K562 (cell line): ENCODE measurements at regions not wholly inside any gene's neighbourhood (a gene's known extent, or its start where the extent isn't known, plus 50 kb on each side); places are given as distances from the start of the nearest gene placed in this dataset.

Experiments
- ATAC-seq: fragments of 200-7000 bp; cut with Tn5 transposase; 3 replicates; pipeline ENCODE4 v1.9.1; 2020; ENCODE audit warnings: moderate library complexity
- BruUV-seq: library from RNA; stranded (reverse); fragments of 400-500 nt; replicated peaks from 2 replicates; lab custom pipeline; 2021; lab: Mats Ljungman, UMichigan
- CTCF ChIA-PET: fragments of 300-600 bp; formaldehyde crosslinking; extraction: SDS; loops from one replicate; lab custom pipeline; 2021; ENCODE audit warnings: low intra/inter-chr PET ratio; lab: Yijun Ruan, JAX
- POLR2A ChIA-PET: fragments of 300-600, 350-650 bp; sonication (Branson Sonifier 250); formaldehyde crosslinking; extraction: SDS; loops from one replicate; lab custom pipeline; 2021; ENCODE audit warnings: antibody characterized with exemption, inconsistent platforms; lab: Yijun Ruan, JAX
- DNase-seq, 4 experiments: peaks; one replicate each; pipeline versions ENCODE4 v3.0.0 to v3.0.0-alpha.2; 2011 to 2018; ENCODE audit warnings: low spot score in 3 of 4, mixed read lengths in 3 of 4; ENCODE audit errors: extremely low read depth in 1 of 4
- FAIRE-seq: peaks from 2 replicates; lab custom pipeline; 2011; peaks lifted over from hg19 to GRCh38; lab: Jason Lieb, UNC
- H2AFZ ChIP-seq: 2 replicates; pipeline ENCODE4 v1.6.0; 2011; ENCODE audit warnings: low read depth, low read length, control low read depth, inconsistent platforms
- H3K27ac ChIP-seq: fragments of 200-600 bp; 3 replicates; pipeline ENCODE4 v1.8.0; 2011; ENCODE audit warnings: low read depth, mild to moderate bottlenecking, control low read depth, inconsistent platforms, low read length, moderate library complexity, mixed read lengths; ENCODE audit errors: extremely low read depth
- H3K27me3 ChIP-seq, 2 experiments: fragments of 300-600 bp in 1 of 2; 2 replicates in 1 of 2; 3 replicates in 1 of 2; pipeline versions ENCODE4 v1.6.0 to v1.8.0; 2011; ENCODE audit warnings: inconsistent platforms in 2 of 2, low read length in 2 of 2, mild to moderate bottlenecking in 1 of 2, mixed read lengths in 1 of 2, moderate library complexity in 1 of 2; ENCODE audit not compliant: control insufficient read depth in 2 of 2, insufficient read depth in 2 of 2
- H3K36me3 ChIP-seq: fragments of 300-600 bp; 3 replicates; pipeline ENCODE4 v1.8.0; 2011; ENCODE audit warnings: mild to moderate bottlenecking, low read length, inconsistent platforms; ENCODE audit not compliant: control insufficient read depth, insufficient read depth
- H3K4me1 ChIP-seq, 2 experiments: fragments of 200-600 bp in 1 of 2; replicated peaks in 1 of 2; 2 replicates in 1 of 2; 3 replicates in 1 of 2; pipeline versions ENCODE4 v1.5.1 to v1.8.0; 2011; ENCODE audit warnings: inconsistent platforms in 2 of 2, low read length in 2 of 2, mild to moderate bottlenecking in 1 of 2, mixed read lengths in 1 of 2, moderate library complexity in 1 of 2; ENCODE audit not compliant: control insufficient read depth in 2 of 2, insufficient read depth in 2 of 2
- H3K4me2 ChIP-seq: 2 replicates; pipeline ENCODE4 v1.6.1; 2011; ENCODE audit warnings: low read length, control low read depth, inconsistent platforms, mixed read lengths; ENCODE audit not compliant: insufficient read depth
- H3K4me3 ChIP-seq: fragments of 200-600 bp; sonication (generic), shearing (Covaris generic); 2 replicates; pipeline ENCODE4 v1.5.1; 2016; ENCODE audit warnings: control low read depth, inconsistent platforms
- H3K79me2 ChIP-seq: fragments of 200-600 bp; 3 replicates; pipeline ENCODE4 v1.8.0; 2011; ENCODE audit warnings: low read length, inconsistent platforms; ENCODE audit not compliant: control insufficient read depth, insufficient read depth
- H3K9ac ChIP-seq, 2 experiments: 2 replicates each; pipeline versions ENCODE4 v1.6.0 to v1.6.1; 2011; ENCODE audit warnings: low read depth in 2 of 2, low read length in 2 of 2, control low read depth in 1 of 2, inconsistent platforms in 1 of 2, mild to moderate bottlenecking in 1 of 2, mixed read lengths in 1 of 2; ENCODE audit not compliant: insufficient read depth in 1 of 2
- H3K9me1 ChIP-seq: one replicate; pipeline ENCODE4 v1.6.0; 2011; ENCODE audit warnings: inconsistent platforms, mild to moderate bottlenecking, low read length, moderate library complexity; ENCODE audit not compliant: control insufficient read depth, insufficient read depth
- H3K9me3 ChIP-seq: replicated peaks from 2 replicates; pipeline ENCODE4 v1.5.1; 2011; ENCODE audit warnings: low read depth, low read length, inconsistent platforms; ENCODE audit not compliant: control insufficient read depth, insufficient read depth
- H4K20me1 ChIP-seq: replicated peaks from 2 replicates; pipeline ENCODE4 v1.6.1; 2011; ENCODE audit warnings: low read length, inconsistent platforms, mixed read lengths; ENCODE audit not compliant: control insufficient read depth, insufficient read depth
- C11orf30 ChIP-seq: fragments of 450-650 bp; IDR thresholded peaks from 2 replicates; pipeline ENCODE4 v1.6.1; 2016; ENCODE audit warnings: low read depth, mild to moderate bottlenecking
- E2F6 ChIP-seq, 2 experiments: IDR thresholded peaks; 2 replicates each; pipeline ENCODE4 v1.6.1; 2011; ENCODE audit warnings: borderline replicate concordance in 1 of 2, control low read depth in 1 of 2, low read depth in 1 of 2, low read length in 1 of 2, mild to moderate bottlenecking in 1 of 2, mixed read lengths in 1 of 2, moderate library complexity in 1 of 2; ENCODE audit not compliant: insufficient read depth in 1 of 2, insufficient read length in 1 of 2, poor library complexity in 1 of 2, severe bottlenecking in 1 of 2; ENCODE audit errors: extremely low read depth in 1 of 2
- FOXO4 ChIP-seq: fragments of 450-650 bp; formaldehyde crosslinking; IDR thresholded peaks from 2 replicates; pipeline ENCODE4 v1.4.0; 2020; ENCODE audit warnings: mild to moderate bottlenecking, moderate library complexity
- HMGXB4 ChIP-seq: sonication (generic); formaldehyde crosslinking; IDR thresholded peaks from 2 replicates; pipeline ENCODE4 v1.8.1; 2023; ENCODE audit warnings: mild to moderate bottlenecking, missing genetic modification reagents
- MAFF ChIP-seq: IDR thresholded peaks from 2 replicates; pipeline ENCODE4 v1.6.1; 2012; ENCODE audit warnings: low read length, improper control_type of control experiment
- MAFG ChIP-seq: fragments of 450-650 bp; conservative IDR thresholded peaks from 2 replicates; pipeline ENCODE4 v1.6.1; 2016; ENCODE audit warnings: missing genetic modification characterization, missing compliant biosample characterization
- MAFK ChIP-seq: IDR thresholded peaks from 2 replicates; pipeline ENCODE4 v1.6.1; 2011; ENCODE audit warnings: low read length, improper control_type of control experiment
- MEF2A ChIP-seq: IDR thresholded peaks from 2 replicates; pipeline ENCODE4 v1.6.1; 2011; ENCODE audit warnings: low read depth, mild to moderate bottlenecking, low read length, moderate library complexity; ENCODE audit not compliant: control insufficient read depth
- MTA3 ChIP-seq: fragments of 450-650 bp; formaldehyde crosslinking; IDR thresholded peaks from 2 replicates; pipeline ENCODE4 v1.6.1; 2017; ENCODE audit warnings: mild to moderate bottlenecking, borderline replicate concordance
- MXI1 ChIP-seq: IDR thresholded peaks from 2 replicates; pipeline ENCODE4 v1.6.1; 2011; ENCODE audit warnings: low read depth, mild to moderate bottlenecking, improper control_type of control experiment, low read length
- MYBL2 ChIP-seq, 2 experiments: fragments of 450-650 bp in 1 of 2; sonication (generic) in 1 of 2; formaldehyde crosslinking in 1 of 2; IDR thresholded peaks; 2 replicates each; pipeline versions ENCODE4 v1.6.1 to v1.8.1; 2017 to 2022; ENCODE audit warnings: borderline replicate concordance in 1 of 2, inconsistent platforms in 1 of 2, low read depth in 1 of 2, mild to moderate bottlenecking in 1 of 2, missing genetic modification reagents in 1 of 2, moderate library complexity in 1 of 2
- NCOA4 ChIP-seq: fragments of 450-650 bp; IDR thresholded peaks from 2 replicates; pipeline ENCODE4 v1.6.1; 2018; ENCODE audit warnings: mild to moderate bottlenecking; ENCODE audit not compliant: partially characterized antibody
- PML ChIP-seq: IDR thresholded peaks from 2 replicates; pipeline ENCODE4 v1.6.1; 2012; ENCODE audit warnings: low read length, inconsistent platforms
- TCF15 ChIP-seq: fragments of 250-450 bp; sonication (Bioruptor Pico); IDR thresholded peaks from 2 replicates; pipeline ENCODE4 v1.8.0; 2022; ENCODE audit warnings: moderate library complexity, mild to moderate bottlenecking, inconsistent platforms
- ZNF316 ChIP-seq: fragments of 450-650 bp; IDR thresholded peaks from 2 replicates; pipeline ENCODE4 v1.6.1; 2016
- WGBS: fragments of 100-300 bp; shearing (Covaris generic); methylation state at CpG from one replicate; pipeline ENCODE4 v1.1.6; 2016; ENCODE audit warnings: low coverage, mixed read lengths; ENCODE audit not compliant: insufficient coverage; ENCODE audit errors: missing lambda C conversion rate; 5-methylcytosine and 5-hydroxymethylcytosine counted together
- in situ Hi-C: fragments of 300-500 bp; cut with MboI; formaldehyde crosslinking; loops from 4 replicates; pipeline ENCODE4 v1.15.0; 2018; ENCODE audit warnings: inconsistent platforms, mixed read lengths
- intact Hi-C: fragments of 100-400 bp; cut with micrococcal nuclease; formaldehyde crosslinking; loops from 2 replicates; pipeline ENCODE4 v1.14.2; 2022

GRCh38 chr4:125370478-125370877, 55.7 kb downstream of the FAT4 start:
- 0% methylated on average over 2 of the region's 2 CpGs for WGBS
- Histone ChIP-seq H3K9me1 (no peaks in the 10 kb centered on the region), H4K20me1 (no peaks in the 10 kb centered on the region), H3K9me3 (no peaks in the 10 kb centered on the region), H3K27ac (no peak overlapping the region), H3K36me3 (no peaks in the 10 kb centered on the region), H2AFZ (no peak overlapping the region), H3K79me2 (no peaks in the 10 kb centered on the region), H3K4me3 (no peak overlapping the region), H3K27me3 (no peaks in the 10 kb centered on the region), H3K4me2 (no peak overlapping the region), H3K4me1 (no peaks in the 10 kb centered on the region), H3K9ac (no peak overlapping the region)
- ATAC-seq: no peak
- CTCF ChIA-PET: no interaction called here
- POLR2A ChIA-PET: interaction anchor here (0.9 kb wide), 1 partner anchor 12 kb away, joined by 3 read pairs; no protein-coding TSS in a partner anchor
- no peak for FAIRE-seq
- intact Hi-C loops: no loop called here
- peak; percentile 55 for TF ChIP-seq MAFF
- no peak for TF ChIP-seq PML
- no peak for TF ChIP-seq NCOA4
- no peak for TF ChIP-seq MEF2A
- no peak for TF ChIP-seq MTA3
- TF ChIP-seq ZNF316: peak; percentile 71
- no peak for TF ChIP-seq MXI1
- 0 out of 2 replicates have a peak, but pooled peaks have one; percentile 14 for TF ChIP-seq MAFG (tag)
- no peak for TF ChIP-seq FOXO4 (CRISPR knock-in tag)
- no peak for TF ChIP-seq HMGXB4 (CRISPR knock-in tag)
- no peak for TF ChIP-seq E2F6 (IDR thresholded peaks at IDR 0.05; ENCODE audit: borderline replicate concordance in 1 of 2, extremely low read depth in 1 of 2, insufficient read depth in 1 of 2, insufficient read length in 1 of 2, low read depth in 1 of 2, low read length in 1 of 2, poor library complexity in 1 of 2, severe bottlenecking in 1 of 2)
- no peak for TF ChIP-seq TCF15
- peak; percentile 61; the same call in 1 of the 2 replicates for TF ChIP-seq MAFK
- TF ChIP-seq C11orf30: peak; percentile 27; the same call in 1 of the 2 replicates
- TF ChIP-seq MYBL2 (IDR thresholded peaks at IDR 0.05; ENCODE audit: low read depth): no peak
- TF ChIP-seq MYBL2 (CRISPR knock-in tag; IDR thresholded peaks at IDR 0.05; ENCODE audit: borderline replicate concordance): no peak
- no peak for DNase-seq
- in situ Hi-C loops: no loop called here
- no TSS peak for BruUV-seq
